ENCODE measurements at regions not wholly inside any gene's neighbourhood (a gene's known extent, or its start where the extent isn't known, plus 50 kb on each side); places are given as distances from the start of the nearest gene placed in this dataset.

- no CpG with 5 or more reads among the region's 7 CpGs for WGBS, 2 donors (ENCODE audit: extremely low coverage in 2 of 2, insufficient read length in 2 of 2, insufficient replicate concordance in 1 of 2)
- no peak overlapping the region for H2AK5ac ChIP-seq (ENCODE audit: low read depth, low read length)
- H3K4me1 ChIP-seq (ENCODE audit: control insufficient read depth in 2 of 2, insufficient read depth in 1 of 2, low read depth in 1 of 2, low read length in 2 of 2), result peaks cover 10 to 20% of the 10 kb centered on the region in 2 donors
Measured at GRCh38 chr13:29922281-29922821, 71.9 kb upstream of the UBL3 start.

GRCh38 chr13:29921542-29921941 lies 71.1 kb upstream of the UBL3 start:
- Histone ChIP-seq H2BK12ac (ENCODE audit: low read length) (no peak overlapping the region), H3K4me3 (ENCODE audit: low read length in 2 of 2) (no peak overlapping the region), H3K27me3 (ENCODE audit: control insufficient read depth in 3 of 3, insufficient read depth in 3 of 3, low read depth in 1 of 3, low read length in 3 of 3) (no peaks in the 10 kb centered on the region), H3K36me3 (replicated peaks in 1 of 2; ENCODE audit: control insufficient read depth in 2 of 2, insufficient read depth in 2 of 2, low read length in 2 of 2) (no peaks in the 10 kb centered on the region), H3K9me3 (replicated peaks in 1 of 2; ENCODE audit: control insufficient read depth in 2 of 2, insufficient read depth in 1 of 2, low read depth in 1 of 2, low read length in 2 of 2) (peaks cover 2 to 4% of the 10 kb centered on the region in 2 donors), H3K27ac (replicated peaks; ENCODE audit: low read length) (no peak overlapping the region), H2BK120ac (ENCODE audit: low read depth, low read length) (no peak overlapping the region), H4K91ac (ENCODE audit: low read depth, low read length, poor library complexity) (no peak overlapping the region), H2BK5ac (ENCODE audit: low read length) (no peak overlapping the region), H3K79me1 (ENCODE audit: low read depth, low read length) (no peaks in the 10 kb centered on the region), H3K18ac (ENCODE audit: low read length) (no peak overlapping the region), H3K14ac (ENCODE audit: low read length) (no peak overlapping the region), H4K8ac (ENCODE audit: low read depth, low read length) (no peak overlapping the region), H3K4me1 (ENCODE audit: control insufficient read depth in 2 of 2, insufficient read depth in 1 of 2, low read depth in 1 of 2, low read length in 2 of 2) (peaks cover 10 to 20% of the 10 kb centered on the region in 2 donors), H3K4ac (ENCODE audit: low read length) (no peak overlapping the region), H3K4me2 (ENCODE audit: insufficient read depth, low read length, poor library complexity, severe bottlenecking) (no peak overlapping the region), H3K23ac (ENCODE audit: low read depth, low read length, poor library complexity) (no peak overlapping the region), H2AFZ (ENCODE audit: low read length) (no peak overlapping the region), H3K9ac (ENCODE audit: low read depth, low read length, poor library complexity) (no peak overlapping the region), H2BK15ac (ENCODE audit: low read length) (no peak overlapping the region), H2AK5ac (ENCODE audit: low read depth, low read length) (no peak overlapping the region)
- no peak for DNase-seq (ENCODE audit: low spot score)
- WGBS, 2 donors (ENCODE audit: extremely low coverage in 2 of 2, insufficient read length in 2 of 2, insufficient replicate concordance in 1 of 2), result no CpG with 5 or more reads among the region's 6 CpGs

More at GRCh38 chr13:29922281-29922821, 71.9 kb upstream of the UBL3 start:
- no peak overlapping the region for H3K14ac ChIP-seq (ENCODE audit: low read length)
- H3K4me2 ChIP-seq (ENCODE audit: insufficient read depth, low read length, poor library complexity, severe bottlenecking), result no peak overlapping the region
- no peak overlapping the region for H3K23ac ChIP-seq (ENCODE audit: low read depth, low read length, poor library complexity)
- DNase-seq (ENCODE audit: low spot score), result no peak
- H2BK5ac ChIP-seq (ENCODE audit: low read length), result no peak overlapping the region
- no peak overlapping the region for H3K27ac ChIP-seq (replicated peaks; ENCODE audit: low read length)
- H3K18ac ChIP-seq (ENCODE audit: low read length), result no peak overlapping the region
- H3K79me1 ChIP-seq (ENCODE audit: low read depth, low read length), result no peaks in the 10 kb centered on the region
- no peak overlapping the region for H4K8ac ChIP-seq (ENCODE audit: low read depth, low read length)
- H3K4ac ChIP-seq (ENCODE audit: low read length), result no peak overlapping the region
- H2BK120ac ChIP-seq (ENCODE audit: low read depth, low read length), result no peak overlapping the region
- H4K91ac ChIP-seq (ENCODE audit: low read depth, low read length, poor library complexity), result no peak overlapping the region
- no peak overlapping the region for H3K4me3 ChIP-seq (ENCODE audit: low read length in 2 of 2)
- H2AFZ ChIP-seq (ENCODE audit: low read length), result no peak overlapping the region
- no peaks in the 10 kb centered on the region for H3K36me3 ChIP-seq (replicated peaks in 1 of 2; ENCODE audit: control insufficient read depth in 2 of 2, insufficient read depth in 2 of 2, low read length in 2 of 2)
- no peak overlapping the region for H2BK12ac ChIP-seq (ENCODE audit: low read length)
- H3K9me3 ChIP-seq (replicated peaks in 1 of 2; ENCODE audit: control insufficient read depth in 2 of 2, insufficient read depth in 1 of 2, low read depth in 1 of 2, low read length in 2 of 2), result peaks cover 2 to 4% of the 10 kb centered on the region in 2 donors
- no peak overlapping the region for H2BK15ac ChIP-seq (ENCODE audit: low read length)
- no peaks in the 10 kb centered on the region for H3K27me3 ChIP-seq (ENCODE audit: control insufficient read depth in 3 of 3, insufficient read depth in 3 of 3, low read depth in 1 of 3, low read length in 3 of 3)
- H3K9ac ChIP-seq (ENCODE audit: low read depth, low read length, poor library complexity), result no peak overlapping the region

DNA sequence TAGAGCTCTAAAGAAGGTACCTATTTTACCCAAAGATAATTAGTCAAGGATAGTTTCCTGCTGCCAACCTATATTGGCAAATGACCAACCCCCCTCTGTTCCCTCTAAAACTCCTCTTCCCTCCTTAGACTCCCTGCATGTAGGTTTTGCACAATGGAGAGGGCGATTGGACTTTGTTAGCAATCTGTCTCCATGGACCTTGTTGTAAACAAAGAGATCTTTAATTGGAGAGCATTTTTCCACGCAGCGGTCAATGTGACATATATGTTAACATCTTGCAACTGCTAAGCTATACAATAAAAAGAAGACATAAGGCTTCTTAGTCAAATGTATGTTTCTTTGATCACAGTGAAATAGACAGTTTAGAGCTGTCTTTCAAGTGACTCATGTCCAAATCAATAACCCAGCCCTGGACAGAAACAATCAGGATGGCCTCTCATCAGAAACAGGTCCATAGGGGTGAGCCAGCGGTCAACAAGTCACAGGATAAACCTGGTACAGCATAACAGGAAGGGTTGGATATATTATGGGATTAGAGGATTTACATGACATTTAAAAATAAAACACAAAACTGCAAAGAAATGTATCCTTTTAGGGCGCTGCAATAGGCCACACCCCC lies 69.7 kb upstream of the UBL3 start:
- Histone ChIP-seq H3K4me2 (ENCODE audit: insufficient read depth, low read length, poor library complexity, severe bottlenecking) (no peak overlapping the region), H3K23ac (ENCODE audit: low read depth, low read length, poor library complexity) (no peak overlapping the region), H2BK15ac (ENCODE audit: low read length) (no peak overlapping the region), H4K8ac (ENCODE audit: low read depth, low read length) (no peak overlapping the region), H3K27me3 (ENCODE audit: control insufficient read depth in 3 of 3, insufficient read depth in 3 of 3, low read depth in 1 of 3, low read length in 3 of 3) (no peaks in the 10 kb centered on the region), H3K36me3 (replicated peaks in 1 of 2; ENCODE audit: control insufficient read depth in 2 of 2, insufficient read depth in 2 of 2, low read length in 2 of 2) (no peaks in the 10 kb centered on the region), H2BK120ac (ENCODE audit: low read depth, low read length) (no peak overlapping the region), H3K4ac (ENCODE audit: low read length) (no peak overlapping the region), H3K79me1 (ENCODE audit: low read depth, low read length) (no peaks in the 10 kb centered on the region), H3K14ac (ENCODE audit: low read length) (no peak overlapping the region), H2BK5ac (ENCODE audit: low read length) (no peak overlapping the region), H3K18ac (ENCODE audit: low read length) (no peak overlapping the region), H2AFZ (ENCODE audit: low read length) (no peak overlapping the region), H2BK12ac (ENCODE audit: low read length) (no peak overlapping the region), H3K27ac (replicated peaks; ENCODE audit: low read length) (no peak overlapping the region), H3K4me1 (ENCODE audit: control insufficient read depth in 2 of 2, insufficient read depth in 1 of 2, low read depth in 1 of 2, low read length in 2 of 2) (peaks cover 10 to 15% of the 10 kb centered on the region in 2 donors), H4K91ac (ENCODE audit: low read depth, low read length, poor library complexity) (no peak overlapping the region), H3K4me3 (ENCODE audit: low read length in 2 of 2) (no peak overlapping the region), H3K9ac (ENCODE audit: low read depth, low read length, poor library complexity) (no peak overlapping the region), H3K9me3 (replicated peaks in 1 of 2; ENCODE audit: control insufficient read depth in 2 of 2, insufficient read depth in 1 of 2, low read depth in 1 of 2, low read length in 2 of 2) (peaks cover 2 to 4% of the 10 kb centered on the region in 2 donors), H2AK5ac (ENCODE audit: low read depth, low read length) (no peak overlapping the region)
- no CpG with 5 or more reads among the region's 5 CpGs for WGBS, 2 donors (ENCODE audit: extremely low coverage in 2 of 2, insufficient read length in 2 of 2, insufficient replicate concordance in 1 of 2)
- no peak for DNase-seq (ENCODE audit: low spot score)

- H4K91ac ChIP-seq (ENCODE audit: low read depth, low read length, poor library complexity), result no peak overlapping the region
- H3K27me3 ChIP-seq (ENCODE audit: control insufficient read depth in 3 of 3, insufficient read depth in 3 of 3, low read depth in 1 of 3, low read length in 3 of 3), result no peaks in the 10 kb centered on the region
- no peaks in the 10 kb centered on the region for H3K36me3 ChIP-seq (replicated peaks in 1 of 2; ENCODE audit: control insufficient read depth in 2 of 2, insufficient read depth in 2 of 2, low read length in 2 of 2)
- H3K9me3 ChIP-seq (replicated peaks in 1 of 2; ENCODE audit: control insufficient read depth in 2 of 2, insufficient read depth in 1 of 2, low read depth in 1 of 2, low read length in 2 of 2), result peaks cover 2 to 4% of the 10 kb centered on the region in 2 donors
- no peak overlapping the region for H2AK5ac ChIP-seq (ENCODE audit: low read depth, low read length)
- no peaks in the 10 kb centered on the region for H3K79me1 ChIP-seq (ENCODE audit: low read depth, low read length)
- H3K4me3 ChIP-seq (ENCODE audit: low read length in 2 of 2), result no peak overlapping the region
- DNase-seq (ENCODE audit: low spot score), result no peak
- H3K9ac ChIP-seq (ENCODE audit: low read depth, low read length, poor library complexity), result no peak overlapping the region
- H2BK15ac ChIP-seq (ENCODE audit: low read length), result no peak overlapping the region
- H3K14ac ChIP-seq (ENCODE audit: low read length), result no peak overlapping the region
- H3K23ac ChIP-seq (ENCODE audit: low read depth, low read length, poor library complexity), result no peak overlapping the region
- WGBS, 2 donors (ENCODE audit: extremely low coverage in 2 of 2, insufficient read length in 2 of 2, insufficient replicate concordance in 1 of 2), result no CpG with 5 or more reads among the region's 4 CpGs
- no peak overlapping the region for H2BK12ac ChIP-seq (ENCODE audit: low read length)
- H2BK120ac ChIP-seq (ENCODE audit: low read depth, low read length), result no peak overlapping the region
- H3K27ac ChIP-seq (replicated peaks; ENCODE audit: low read length), result no peak overlapping the region
- no peak overlapping the region for H2AFZ ChIP-seq (ENCODE audit: low read length)
- peaks cover 6 to 10% of the 10 kb centered on the region in 2 donors for H3K4me1 ChIP-seq (ENCODE audit: control insufficient read depth in 2 of 2, insufficient read depth in 1 of 2, low read depth in 1 of 2, low read length in 2 of 2)
- H3K4me2 ChIP-seq (ENCODE audit: insufficient read depth, low read length, poor library complexity, severe bottlenecking), result no peak overlapping the region
- H4K8ac ChIP-seq (ENCODE audit: low read depth, low read length), result no peak overlapping the region
- H3K18ac ChIP-seq (ENCODE audit: low read length), result no peak overlapping the region
- no peak overlapping the region for H2BK5ac ChIP-seq (ENCODE audit: low read length)
- H3K4ac ChIP-seq (ENCODE audit: low read length), result no peak overlapping the region
Measured at GRCh38 chr13:29918845-29919244, 68.4 kb upstream of the UBL3 start.
